RCC 7860 (cell line): ENCODE measurements at regions not wholly inside any gene's neighbourhood (a gene's known extent, or its start where the extent isn't known, plus 50 kb on each side); places are given as distances from the start of the nearest gene placed in this dataset.
"Not testable (repeated sequence)": the region's sequence is repeated elsewhere in the genome, so short reads cannot be mapped to it uniquely, and the experiment has no call there.

Experiments used
- DNase-seq: peaks from one replicate; pipeline ENCODE4 v3.0.0-alpha.2; 2015; ENCODE audit warnings: low spot score
- FAIRE-seq: peaks from 2 replicates; lab custom pipeline; 2012; peaks lifted over from hg19 to GRCh38; lab: Jason Lieb, UNC

GRCh38 chr5:120082316-120083068, 381.6 kb upstream of the PRR16 start:
- DNase-seq (no peak), FAIRE-seq (no peak)

- FAIRE-seq (no peak), DNase-seq (no peak)
These were observed 380.1 kb upstream of the PRR16 start for GRCh38 chr5:120083851-120084542.

GRCh38 chr5:120084543-120084870, 379.6 kb upstream of the PRR16 start:
- DNase-seq = no peak
- no peak for FAIRE-seq

GRCh38 chr5:120086081-120086480, 378.0 kb upstream of the PRR16 start:
- FAIRE-seq (no peak), DNase-seq (no peak)

GRCh38 chr5:120088412-120088811, 375.7 kb upstream of the PRR16 start:
- DNase-seq (no peak), FAIRE-seq (no peak)

- no peak for FAIRE-seq
- no peak for DNase-seq
These were observed 375.3 kb upstream of the PRR16 start for GRCh38 chr5:120088836-120089235.

GRCh38 chr5:120091376-120091948, 372.6 kb upstream of the PRR16 start:
- no peak for FAIRE-seq

GRCh38 chr5:120092649-120093048, 371.5 kb upstream of the PRR16 start:
- DNase-seq (no peak), FAIRE-seq (no peak)

More at GRCh38 chr5:120091376-120091948, 372.6 kb upstream of the PRR16 start:
- DNase-seq = no peak

- FAIRE-seq (no peak), DNase-seq (no peak)
These were observed 370.9 kb upstream of the PRR16 start for GRCh38 chr5:120093178-120093577.

GRCh38 chr5:120096413-120096812, 367.7 kb upstream of the PRR16 start:
- DNase-seq = peak; percentile 35
- peak; percentile 55 for FAIRE-seq

- DNase-seq = no peak
- no peak for FAIRE-seq
These were observed 365.7 kb upstream of the PRR16 start for GRCh38 chr5:120098426-120098825.

- no peak for DNase-seq
- no peak for FAIRE-seq
These were observed 365.1 kb upstream of the PRR16 start for GRCh38 chr5:120098902-120099535.

- FAIRE-seq (no peak), DNase-seq (no peak)
These were observed 362.3 kb upstream of the PRR16 start for GRCh38 chr5:120101771-120102170.

GRCh38 chr5:120103495-120103894, 360.6 kb upstream of the PRR16 start:
- no peak for FAIRE-seq

GRCh38 chr5:120106912-120107525, 357.1 kb upstream of the PRR16 start:
- FAIRE-seq = no peak
- DNase-seq = no peak

More at GRCh38 chr5:120103495-120103894, 360.6 kb upstream of the PRR16 start:
- DNase-seq = no peak

GRCh38 chr5:120108586-120109248, 355.4 kb upstream of the PRR16 start:
- no peak for FAIRE-seq
- no peak for DNase-seq

- FAIRE-seq (no peak), DNase-seq (no peak)
These were observed 341.4 kb upstream of the PRR16 start for GRCh38 chr5:120122703-120123102.

- no peak for FAIRE-seq
- no peak for DNase-seq
These were observed 340.1 kb upstream of the PRR16 start for GRCh38 chr5:120124031-120124430.

- no peak for DNase-seq
- FAIRE-seq = no peak
These were observed 339.1 kb upstream of the PRR16 start for GRCh38 chr5:120124961-120125360.

- FAIRE-seq, DNase-seq: not testable (repeated sequence)
These were observed 331.8 kb upstream of the PRR16 start for GRCh38 chr5:120132347-120132746.

- DNase-seq (no peak), FAIRE-seq (no peak)
These were observed 329.2 kb upstream of the PRR16 start for GRCh38 chr5:120134944-120135343.
